Esophagus muscularis mucosa (tissue), 4 donors: ENCODE measurements at regions not wholly inside any gene's neighbourhood (a gene's known extent, or its start where the extent isn't known, plus 50 kb on each side); places are given as distances from the start of the nearest gene placed in this dataset.

Experiments
- EP300 ChIP-seq: sonication (generic); formaldehyde crosslinking; IDR thresholded peaks from one replicate; pipeline ENCODE4 v1.6.1; 2017; ENCODE audit warnings: antibody characterized with exemption
- POLR2A ChIP-seq: fragments of 450-650 bp; IDR thresholded peaks from one replicate; pipeline ENCODE4 v1.6.1; 2017; ENCODE audit warnings: antibody characterized with exemption, moderate library complexity, mild to moderate bottlenecking, low read depth
- POLR2AphosphoS5 ChIP-seq, 2 donors: sonication (generic); formaldehyde crosslinking; IDR thresholded peaks; one replicate each; pipeline ENCODE4 v1.6.1; 2017; ENCODE audit warnings: antibody characterized with exemption in 2 of 2
- TF ChIP-seq, protein P1 (sequence below), 3 experiments: fragments of 200-600 bp in 2 of 3; fragments of 450-650 bp in 1 of 3; sonication (generic) in 2 of 3; IDR thresholded peaks; one replicate each; pipeline ENCODE4 v1.5.1; 2017 to 2019; ENCODE audit warnings: antibody characterized with exemption in 3 of 3, mild to moderate bottlenecking in 2 of 3, moderate library complexity in 1 of 3

DNA sequence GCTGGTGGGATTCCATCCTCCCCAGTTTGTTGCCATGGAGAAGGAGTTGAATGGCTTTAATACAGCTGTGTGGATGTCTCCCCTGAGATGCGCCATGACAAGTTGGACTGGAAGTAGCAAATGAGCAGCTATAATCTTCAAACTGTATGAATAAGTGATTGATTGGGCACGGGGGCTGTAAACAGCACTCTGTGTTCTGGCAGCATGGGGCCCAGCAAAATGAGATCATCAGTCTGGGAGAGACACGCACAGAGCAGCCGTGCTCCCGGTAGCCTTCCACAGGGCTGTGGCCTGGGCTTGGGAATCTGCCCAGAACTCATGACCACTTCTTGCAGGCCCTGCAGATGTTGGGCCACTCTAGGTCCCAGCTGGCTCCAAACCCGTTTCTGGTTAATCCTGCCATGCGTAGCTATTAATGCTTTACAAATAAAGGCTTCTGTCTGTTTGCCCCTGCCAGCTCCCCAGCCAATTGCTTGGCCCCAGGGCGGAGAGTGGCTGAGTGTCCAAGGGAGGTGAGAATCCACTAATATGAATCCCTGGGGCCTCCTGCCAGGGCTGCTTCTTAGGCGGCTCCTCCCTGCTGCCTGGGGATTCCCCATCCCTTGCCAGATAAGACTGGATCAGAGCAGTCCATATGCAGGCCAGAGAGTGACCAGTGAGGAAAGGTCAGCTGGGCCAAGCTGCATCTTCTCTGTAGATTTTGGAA, 642.9 kb downstream of the AJAP1 start:
- TF ChIP-seq, protein P1, sequence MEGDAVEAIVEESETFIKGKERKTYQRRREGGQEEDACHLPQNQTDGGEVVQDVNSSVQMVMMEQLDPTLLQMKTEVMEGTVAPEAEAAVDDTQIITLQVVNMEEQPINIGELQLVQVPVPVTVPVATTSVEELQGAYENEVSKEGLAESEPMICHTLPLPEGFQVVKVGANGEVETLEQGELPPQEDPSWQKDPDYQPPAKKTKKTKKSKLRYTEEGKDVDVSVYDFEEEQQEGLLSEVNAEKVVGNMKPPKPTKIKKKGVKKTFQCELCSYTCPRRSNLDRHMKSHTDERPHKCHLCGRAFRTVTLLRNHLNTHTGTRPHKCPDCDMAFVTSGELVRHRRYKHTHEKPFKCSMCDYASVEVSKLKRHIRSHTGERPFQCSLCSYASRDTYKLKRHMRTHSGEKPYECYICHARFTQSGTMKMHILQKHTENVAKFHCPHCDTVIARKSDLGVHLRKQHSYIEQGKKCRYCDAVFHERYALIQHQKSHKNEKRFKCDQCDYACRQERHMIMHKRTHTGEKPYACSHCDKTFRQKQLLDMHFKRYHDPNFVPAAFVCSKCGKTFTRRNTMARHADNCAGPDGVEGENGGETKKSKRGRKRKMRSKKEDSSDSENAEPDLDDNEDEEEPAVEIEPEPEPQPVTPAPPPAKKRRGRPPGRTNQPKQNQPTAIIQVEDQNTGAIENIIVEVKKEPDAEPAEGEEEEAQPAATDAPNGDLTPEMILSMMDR (IDR thresholded peaks at IDR 0.05): no peak
- TF ChIP-seq POLR2AphosphoS5 (IDR thresholded peaks at IDR 0.05) (no peak), EP300 (no peak), POLR2A (no peak)
